HL-60 (cell line): ENCODE measurements at regions not wholly inside any gene's neighbourhood (a gene's known extent, or its start where the extent isn't known, plus 50 kb on each side); places are given as distances from the start of the nearest gene placed in this dataset.

Experiments
- CTCF ChIP-seq: IDR thresholded peaks from one replicate; pipeline ENCODE4 v1.5.1; 2011; ENCODE audit warnings: low read length, control low read depth, inconsistent platforms; ENCODE audit not compliant: insufficient read depth
- POLR2AphosphoS5 ChIP-seq: IDR thresholded peaks from 2 replicates; pipeline ENCODE4 v1.6.1; 2012; ENCODE audit warnings: low read depth
- REST ChIP-seq: IDR thresholded peaks from 2 replicates; pipeline ENCODE4 v1.6.1; 2012; ENCODE audit warnings: low read depth; ENCODE audit not compliant: insufficient replicate concordance

DNA sequence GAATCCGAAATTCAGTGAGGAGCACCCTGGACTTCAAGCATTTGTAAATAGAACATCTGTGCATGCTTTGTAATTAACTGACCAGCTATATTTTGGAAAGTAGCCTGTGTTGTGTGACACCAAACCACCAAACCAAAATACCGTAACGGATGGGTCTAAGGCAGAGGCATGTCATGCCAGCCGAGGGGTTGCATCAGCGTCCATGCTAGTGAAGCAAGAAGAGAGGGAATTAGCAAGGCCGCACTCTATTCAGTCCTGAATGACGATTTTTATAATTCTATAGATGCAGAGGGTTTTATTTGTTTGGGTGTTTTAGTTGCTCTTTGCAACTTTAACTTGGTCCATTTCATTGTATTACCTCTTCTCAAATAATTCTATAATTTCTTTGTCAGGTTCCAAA, 116.8 kb upstream of the SMYD2 start:
- TF ChIP-seq POLR2AphosphoS5 (no peak), CTCF (no peak), REST (no peak)
